HG02642 (cell line): ENCODE measurements at regions not wholly inside any gene's neighbourhood (a gene's known extent, or its start where the extent isn't known, plus 50 kb on each side); places are given as distances from the start of the nearest gene placed in this dataset.
"Not testable (repeated sequence)": the region's sequence is repeated elsewhere in the genome, so short reads cannot be mapped to it uniquely, and the experiment has no call there.

Experiments used
- ATAC-seq: cut with Tn5 transposase; IDR thresholded peaks from one replicate; pipeline ENCODE4 v1.9.1; 2021; ENCODE audit warnings: mild to moderate bottlenecking; ENCODE audit not compliant: unreplicated experiment, poor library complexity

DNA sequence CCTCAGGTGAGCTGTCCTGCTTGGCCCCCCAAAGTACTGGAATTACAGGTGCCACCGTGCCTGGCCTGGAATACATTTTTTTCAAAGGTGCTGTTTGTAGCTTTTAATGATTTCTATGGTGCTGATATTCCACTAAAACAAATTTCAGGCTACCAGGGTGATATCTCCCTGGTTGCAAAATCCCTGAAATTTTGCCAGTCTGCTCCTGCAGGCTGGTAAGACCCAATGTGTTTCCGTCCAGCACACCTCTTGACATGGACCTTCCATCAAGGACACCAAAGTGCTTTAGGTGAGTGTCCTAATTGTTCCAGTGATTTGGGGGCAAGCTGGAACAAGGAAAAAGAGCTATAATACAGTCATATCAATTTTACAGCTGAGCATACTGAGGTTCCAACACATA lies 69.8 kb upstream of the KMT2C start:
- ATAC-seq: no peak

DNA sequence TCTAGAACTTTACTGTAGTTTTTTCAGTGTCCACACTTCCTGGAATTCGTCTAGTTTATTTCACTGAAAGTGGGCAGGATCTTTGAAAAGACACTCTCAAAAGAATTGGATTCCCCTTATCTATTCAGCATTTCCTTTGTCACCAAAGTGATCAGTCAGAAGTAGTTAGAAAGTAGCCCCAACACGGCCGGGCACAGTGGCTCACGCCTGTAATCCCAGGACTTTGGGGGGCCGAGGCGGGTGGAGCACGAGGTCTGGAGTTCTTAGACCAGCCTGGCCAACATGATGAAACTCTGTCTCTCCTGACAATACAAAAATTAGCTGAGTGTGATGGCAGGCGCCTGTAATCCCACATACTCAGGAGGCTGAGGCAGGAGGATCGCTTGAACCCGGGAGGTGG lies 69.0 kb upstream of the KMT2C start:
- no peak for ATAC-seq

DNA sequence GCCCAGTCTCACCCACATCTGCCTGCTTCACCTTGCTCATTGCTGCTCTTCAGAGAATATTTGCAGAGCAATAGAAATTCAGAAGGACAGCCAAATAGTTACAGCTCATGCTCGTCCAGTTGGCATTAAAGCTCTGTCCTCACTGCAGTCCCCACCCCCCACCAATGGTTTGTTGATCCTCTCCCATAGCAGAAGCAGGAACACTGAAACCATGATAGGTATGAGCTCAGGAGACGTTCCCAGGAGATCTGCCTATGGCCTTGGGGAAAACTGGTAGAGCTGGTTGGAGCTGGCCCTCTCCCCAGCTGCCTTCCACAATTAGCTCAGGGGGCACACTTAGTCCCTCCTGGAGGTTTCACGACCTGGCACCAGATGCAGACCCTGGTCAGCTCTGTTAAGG lies 68.6 kb upstream of the KMT2C start:
- no peak for ATAC-seq

DNA sequence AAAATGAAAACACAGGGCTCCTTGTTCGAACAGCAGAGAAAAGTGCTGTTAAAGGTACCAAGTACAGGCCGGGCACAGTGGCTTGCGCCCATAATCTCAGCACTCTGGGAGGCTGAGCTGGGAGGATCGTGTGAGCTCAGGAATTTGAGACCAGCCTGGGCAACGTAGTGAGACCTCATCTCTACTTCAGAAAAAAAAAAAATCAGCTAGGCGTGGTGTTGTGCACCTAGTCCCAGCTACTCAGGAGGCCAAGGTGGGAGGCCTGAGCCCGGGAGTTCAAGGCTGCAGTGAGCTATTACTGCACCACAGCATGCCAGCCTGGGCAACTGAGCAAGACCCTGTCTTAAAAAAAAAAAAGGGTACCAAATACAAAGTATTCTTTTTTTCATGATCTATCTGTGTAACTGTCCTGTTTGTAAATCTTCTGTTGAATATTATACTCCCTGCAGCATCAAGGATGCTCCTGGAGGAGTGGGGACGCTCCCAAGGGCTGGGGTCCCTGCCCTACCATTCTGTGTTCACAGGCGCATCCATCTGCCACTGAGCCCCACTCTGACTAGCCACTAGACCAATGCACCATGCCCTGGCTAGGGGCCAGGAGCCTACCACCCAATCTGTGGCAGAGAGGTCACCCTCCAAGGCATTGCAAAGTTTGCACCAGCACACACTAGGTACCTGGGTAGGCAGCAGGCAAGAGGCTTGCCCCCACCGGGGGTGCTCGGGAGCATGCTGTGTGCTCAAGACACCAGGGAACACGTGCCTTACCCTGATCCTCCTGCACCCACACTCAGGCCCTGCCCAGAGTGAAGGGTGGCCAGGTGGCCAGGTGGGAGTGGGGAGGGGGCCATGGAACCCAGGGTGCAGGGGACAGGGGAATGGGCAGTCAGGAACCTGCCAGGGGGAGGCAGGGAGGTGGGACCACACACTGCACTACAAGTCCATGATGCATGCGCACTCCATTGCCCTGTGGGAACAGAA lies 67.3 kb upstream of the KMT2C start:
- ATAC-seq: no peak

DNA sequence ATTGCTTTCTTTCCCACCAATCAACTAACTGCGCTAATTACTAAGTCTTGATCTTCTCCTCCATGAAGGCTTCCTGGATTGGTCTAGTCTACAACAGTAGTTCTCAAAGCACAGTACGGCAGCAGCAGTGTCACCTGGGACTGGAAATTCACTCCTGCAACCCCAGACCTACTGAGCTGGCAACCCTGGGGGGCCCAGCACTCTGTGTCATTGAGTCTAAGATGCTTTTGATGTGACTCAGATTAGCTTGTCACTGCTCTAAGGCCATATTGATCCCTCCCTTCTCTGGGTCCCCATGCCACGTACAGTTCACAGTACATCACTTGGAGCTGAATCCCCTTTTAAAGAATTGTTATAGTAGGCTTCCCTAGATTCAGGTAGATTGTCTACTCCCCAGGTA lies 65.7 kb upstream of the KMT2C start:
- ATAC-seq: no peak

DNA sequence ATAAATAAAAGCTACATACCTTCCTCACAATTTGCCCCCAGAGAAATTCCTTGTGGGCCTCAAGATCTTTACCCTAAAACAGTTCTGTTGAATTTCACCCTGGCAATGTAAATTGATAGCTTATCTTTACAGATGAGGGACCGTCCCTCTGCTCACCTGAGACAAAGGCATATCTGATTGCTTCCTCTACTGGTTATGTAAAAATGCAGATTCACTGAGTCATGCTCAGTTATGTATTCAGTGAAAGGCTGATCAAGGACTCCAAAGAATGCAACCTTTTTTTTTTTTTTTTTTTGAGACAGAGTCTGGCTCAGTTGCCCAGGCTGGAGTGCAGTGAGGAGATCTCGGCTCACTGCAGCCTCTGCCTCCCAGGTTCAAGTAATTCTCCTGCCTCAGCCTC lies 64.2 kb upstream of the KMT2C start:
- not testable (repeated sequence) for ATAC-seq

DNA sequence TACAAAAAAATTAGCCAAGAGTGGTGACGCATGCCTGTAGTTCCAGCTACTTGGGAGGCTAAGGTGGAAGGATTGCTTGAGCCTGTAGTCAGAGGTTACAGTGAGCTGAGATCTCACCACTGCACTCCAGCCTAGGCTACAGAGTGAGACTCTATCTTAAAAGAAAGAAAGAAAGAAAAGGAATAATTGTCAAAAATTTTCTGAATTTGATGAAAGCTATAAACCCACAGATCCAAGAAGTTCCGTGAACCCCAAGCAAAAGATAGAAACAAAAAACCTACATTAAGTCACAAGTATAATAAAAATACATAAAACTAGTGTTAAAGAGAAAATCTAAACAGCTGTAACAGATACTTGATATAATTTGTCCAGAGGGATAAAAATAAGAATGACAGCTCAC lies 60.1 kb upstream of the KMT2C start:
- no peak for ATAC-seq

DNA sequence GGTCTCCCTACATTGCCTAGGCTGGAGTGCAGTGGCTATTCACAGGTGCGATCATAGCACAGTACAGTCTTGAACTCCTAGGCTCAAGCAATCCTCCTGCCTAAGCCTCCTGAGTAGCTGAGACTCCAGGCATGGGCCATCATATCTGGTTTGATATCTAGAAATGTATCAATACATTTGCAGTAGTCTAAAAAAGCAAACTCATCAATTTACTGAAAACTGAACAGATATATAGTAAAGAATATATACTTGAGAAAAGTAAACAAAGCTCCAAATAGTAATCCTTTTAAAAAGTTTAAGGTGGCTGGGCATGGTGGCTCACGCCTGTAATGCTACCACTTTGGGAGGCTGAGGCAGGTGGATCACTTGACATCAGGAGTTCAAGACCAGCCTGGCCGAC lies 57.1 kb upstream of the KMT2C start:
- ATAC-seq: no peak

DNA sequence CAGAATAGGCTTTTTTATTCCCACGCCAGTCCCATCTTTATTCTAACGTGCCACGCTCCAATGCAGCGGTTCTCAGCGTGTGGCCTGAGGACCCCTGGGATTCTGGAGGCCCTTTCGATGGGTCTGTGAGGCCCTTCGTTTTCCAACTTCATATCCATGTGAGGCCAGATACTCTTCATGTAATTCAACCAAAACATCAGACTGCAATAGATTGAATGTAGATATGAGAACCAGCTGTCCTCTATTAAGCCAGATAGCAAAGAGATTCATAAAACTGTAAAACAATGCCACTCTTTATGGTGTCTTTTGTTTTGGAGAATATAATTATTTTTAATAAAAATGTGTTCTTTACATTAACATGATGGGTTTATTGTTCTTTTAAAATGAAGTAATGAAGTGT lies 53.2 kb upstream of the KMT2C start:
- no peak for ATAC-seq

DNA sequence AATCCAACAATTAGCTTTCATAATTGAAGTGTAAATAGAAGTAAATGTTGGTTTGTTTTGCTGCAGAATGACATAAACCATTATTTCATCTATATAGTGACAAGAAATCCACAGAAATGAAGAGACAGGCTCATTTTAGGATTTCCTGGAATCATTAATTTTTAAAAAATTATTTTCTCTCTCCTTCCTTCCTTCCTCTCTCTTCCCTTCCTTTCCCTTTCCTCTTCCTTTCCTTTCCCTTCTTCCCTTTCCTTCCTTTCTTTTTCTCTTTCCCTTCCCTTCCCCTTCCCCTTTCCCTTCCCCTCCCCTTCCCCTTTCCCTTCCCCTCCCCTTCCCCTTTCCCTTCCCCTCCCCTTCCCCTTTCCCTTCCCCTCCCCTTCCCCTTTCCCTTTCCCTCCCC lies 51.2 kb upstream of the KMT2C start:
- ATAC-seq: no peak

DNA sequence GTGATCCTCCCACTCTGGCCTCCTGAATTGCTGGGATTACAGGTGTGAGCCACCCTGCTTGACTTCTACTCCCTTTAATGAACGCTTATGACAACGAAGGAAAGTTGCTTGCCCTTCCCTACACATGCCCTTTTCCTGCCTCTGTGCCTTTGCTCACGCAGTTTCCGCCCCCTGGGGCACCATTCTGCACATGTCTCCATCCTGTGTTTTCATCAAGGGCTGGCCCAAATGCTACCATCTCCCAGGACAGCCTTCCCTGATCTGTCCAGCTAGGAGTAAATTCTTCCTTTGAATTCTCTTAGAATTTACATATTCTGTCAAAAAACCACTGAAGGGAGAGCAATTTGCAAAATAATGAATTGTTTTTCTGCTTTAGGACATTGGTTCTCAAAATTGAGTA lies 50.0 kb upstream of the KMT2C start:
- no peak for ATAC-seq
